GM19395 (cell line): ENCODE measurements at regions not wholly inside any gene's neighbourhood (a gene's known extent, or its start where the extent isn't known, plus 50 kb on each side); places are given as distances from the start of the nearest gene placed in this dataset.
"Not testable (repeated sequence)": the region's sequence is repeated elsewhere in the genome, so short reads cannot be mapped to it uniquely, and the experiment has no call there.

Source experiments
- ATAC-seq: cut with Tn5 transposase; IDR thresholded peaks from one replicate; pipeline ENCODE4 v1.9.1; 2021; ENCODE audit warnings: mild to moderate bottlenecking, moderate library complexity; ENCODE audit not compliant: unreplicated experiment

- no peak for ATAC-seq
These were observed 259.2 kb downstream of the MATN1 start for GRCh38 chr1:30464187-30464617.

DNA sequence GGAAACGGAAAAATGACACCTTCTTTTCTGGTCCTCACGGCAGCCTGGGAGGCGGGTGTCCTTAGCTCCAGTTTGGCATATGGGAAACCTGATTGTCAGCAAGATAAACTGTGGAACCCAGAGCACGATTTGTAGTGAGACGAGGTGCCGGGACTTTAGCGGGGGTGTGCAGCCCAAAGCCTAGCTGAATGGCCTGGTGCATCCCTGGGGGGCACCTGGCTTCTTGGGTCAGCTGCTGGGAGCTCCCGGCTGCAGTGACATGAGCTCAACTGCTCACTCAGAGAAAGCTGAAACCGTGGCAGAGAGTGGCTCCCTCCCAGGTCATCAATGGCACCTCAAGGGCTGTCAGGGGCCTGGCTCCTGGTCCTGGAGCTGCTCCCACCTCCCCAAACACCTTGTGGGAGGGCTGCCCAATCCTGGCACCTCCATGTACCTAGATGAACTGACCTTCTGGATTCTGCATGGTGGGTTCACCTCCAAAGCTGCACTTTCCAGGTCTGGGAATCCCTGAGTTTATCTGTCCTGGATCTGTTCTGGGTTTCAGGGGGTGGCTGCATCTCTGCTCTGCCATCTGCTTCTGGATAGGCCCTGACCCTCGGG lies 260.5 kb downstream of the MATN1 start:
- no peak for ATAC-seq

DNA sequence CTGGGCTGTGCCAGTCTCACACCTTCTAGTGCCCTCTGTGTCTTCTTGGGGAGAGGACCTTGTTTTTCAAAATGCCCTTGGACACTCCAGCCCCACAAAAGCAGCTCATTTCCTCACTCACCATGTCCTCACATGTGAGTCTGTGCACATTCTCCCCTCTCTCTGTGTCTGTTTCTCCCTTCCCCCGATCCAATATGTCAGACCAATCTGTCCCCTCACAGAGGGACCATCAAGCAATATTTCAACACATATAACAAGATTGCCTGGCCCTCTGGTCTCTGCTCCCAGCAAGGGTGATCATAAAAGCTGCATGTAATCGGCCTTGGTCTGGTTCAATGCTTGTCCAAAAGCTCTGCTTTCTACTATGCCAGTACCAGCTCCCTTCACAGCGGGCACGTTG lies 261.2 kb downstream of the MATN1 start:
- ATAC-seq: no peak

DNA sequence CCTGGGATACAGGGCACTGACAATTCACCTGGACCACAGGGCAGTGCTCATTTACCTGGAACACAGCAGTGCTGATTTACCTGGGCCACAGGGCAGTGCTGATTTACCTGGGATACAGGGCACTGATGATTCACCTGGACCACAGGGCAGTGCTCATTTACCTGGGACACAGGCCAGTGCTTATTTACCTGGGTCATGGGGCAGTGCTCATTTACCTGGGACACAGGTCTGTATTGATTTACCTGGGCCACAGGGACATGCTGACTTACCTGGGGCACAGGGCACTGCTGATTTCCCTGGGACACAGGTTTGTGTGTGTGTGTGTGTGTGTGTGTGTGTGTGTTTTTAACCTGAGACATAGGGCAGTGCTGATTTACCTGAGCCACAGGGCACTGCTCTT lies 261.7 kb downstream of the MATN1 start:
- no peak for ATAC-seq

DNA sequence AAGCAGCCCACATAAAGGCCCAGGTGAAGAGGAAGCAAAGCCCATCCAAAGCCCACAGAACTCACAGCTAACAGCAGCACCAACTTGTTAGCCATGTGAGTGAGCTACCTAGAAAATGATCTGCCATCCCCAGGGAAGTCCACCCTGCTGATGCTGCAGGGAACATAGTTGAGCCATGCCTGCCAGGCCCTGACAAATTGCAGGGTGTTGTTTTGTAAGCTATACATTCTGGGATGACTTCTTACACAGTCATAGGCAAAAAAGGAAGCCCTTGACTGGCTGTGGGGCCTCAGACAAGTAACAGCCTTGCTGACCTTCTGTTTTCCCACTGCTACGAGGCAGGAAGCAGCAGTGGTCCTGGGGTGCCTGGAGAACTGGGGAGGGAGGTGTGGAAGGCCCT lies 262.7 kb downstream of the MATN1 start:
- ATAC-seq: no peak

DNA sequence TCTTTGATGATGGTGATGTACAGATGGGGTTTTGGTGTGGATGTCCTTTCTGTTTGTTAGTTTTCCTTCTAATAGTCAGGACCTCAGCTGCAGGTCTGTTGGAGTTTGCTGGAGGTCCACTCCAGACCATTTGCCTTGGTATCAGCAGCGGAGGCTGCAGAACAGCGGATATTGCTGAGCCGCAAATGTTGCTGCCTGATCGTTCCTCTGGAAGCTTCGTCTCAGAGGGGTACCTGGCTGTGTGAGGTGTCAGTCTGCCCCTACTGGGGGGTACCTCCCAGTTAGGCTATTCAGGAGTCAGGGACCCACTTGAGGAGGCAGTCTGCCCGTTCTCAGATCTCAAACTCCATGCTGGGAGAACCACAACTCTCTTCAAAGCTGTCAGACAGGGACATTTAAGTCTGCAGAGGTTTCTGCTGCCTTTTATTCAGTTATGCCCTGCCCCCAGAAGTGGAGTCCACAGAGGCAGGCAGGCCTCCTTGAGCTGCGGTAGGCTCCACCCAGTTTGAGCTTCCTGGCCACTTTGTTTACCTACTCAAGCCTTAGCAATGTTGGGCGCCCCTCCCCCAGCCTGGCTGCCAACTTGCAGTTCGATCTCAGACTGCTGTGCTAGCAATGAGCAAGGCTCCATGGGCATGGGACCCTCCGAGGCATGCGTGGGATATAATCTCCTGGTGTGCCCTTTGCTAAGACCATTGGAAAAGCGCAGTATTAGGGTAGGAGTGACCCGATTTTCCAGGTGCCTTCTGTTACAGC lies 264.5 kb downstream of the MATN1 start:
- ATAC-seq: not testable (repeated sequence)

DNA sequence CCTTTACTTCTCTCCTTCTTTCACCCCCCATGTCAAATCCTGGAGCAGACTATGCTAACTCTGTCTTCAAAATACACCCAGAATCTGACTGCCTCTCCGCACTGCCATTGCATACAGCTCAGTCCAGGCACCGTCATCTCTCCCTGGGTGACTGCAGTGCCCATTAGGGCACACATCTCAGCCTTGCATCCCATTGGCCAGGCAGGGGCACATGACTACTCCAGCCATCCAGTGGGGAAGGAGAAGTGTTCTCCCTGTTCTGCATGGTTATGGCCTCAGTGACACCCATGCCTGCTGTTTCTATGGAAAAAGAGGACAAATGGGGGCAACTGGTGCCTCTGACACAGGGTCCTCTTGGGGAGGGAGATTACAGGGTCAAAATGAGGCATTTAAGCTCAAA lies 270.5 kb downstream of the MATN1 start:
- ATAC-seq: no peak

- ATAC-seq: no peak
These were observed 271.2 kb downstream of the MATN1 start for GRCh38 chr1:30452170-30452569.

GRCh38 chr1:30451532-30452125 lies 271.8 kb downstream of the MATN1 start:
- ATAC-seq: no peak

DNA sequence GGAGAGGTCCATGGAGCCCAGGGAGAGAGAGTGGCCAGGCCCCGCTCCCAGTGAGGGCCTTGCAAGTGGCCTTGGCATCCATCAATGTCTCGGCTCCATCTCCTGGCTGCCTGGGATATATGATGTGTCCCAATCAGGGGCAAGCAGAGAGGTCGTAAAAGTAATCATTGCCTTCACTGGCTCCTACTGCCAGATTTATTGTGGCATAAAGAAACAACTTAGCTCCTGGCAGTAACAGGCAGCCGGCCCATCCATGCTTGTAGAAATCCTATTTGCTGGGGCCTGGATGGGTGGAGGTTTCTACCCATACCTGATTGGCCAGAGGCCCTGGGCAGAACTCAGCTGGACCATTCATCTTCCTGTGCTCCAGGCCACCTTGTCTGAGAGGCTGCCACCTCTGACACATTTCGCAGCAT lies 272.6 kb downstream of the MATN1 start:
- no peak for ATAC-seq

- no peak for ATAC-seq
These were observed 273.1 kb downstream of the MATN1 start for GRCh38 chr1:30450148-30450817.

DNA sequence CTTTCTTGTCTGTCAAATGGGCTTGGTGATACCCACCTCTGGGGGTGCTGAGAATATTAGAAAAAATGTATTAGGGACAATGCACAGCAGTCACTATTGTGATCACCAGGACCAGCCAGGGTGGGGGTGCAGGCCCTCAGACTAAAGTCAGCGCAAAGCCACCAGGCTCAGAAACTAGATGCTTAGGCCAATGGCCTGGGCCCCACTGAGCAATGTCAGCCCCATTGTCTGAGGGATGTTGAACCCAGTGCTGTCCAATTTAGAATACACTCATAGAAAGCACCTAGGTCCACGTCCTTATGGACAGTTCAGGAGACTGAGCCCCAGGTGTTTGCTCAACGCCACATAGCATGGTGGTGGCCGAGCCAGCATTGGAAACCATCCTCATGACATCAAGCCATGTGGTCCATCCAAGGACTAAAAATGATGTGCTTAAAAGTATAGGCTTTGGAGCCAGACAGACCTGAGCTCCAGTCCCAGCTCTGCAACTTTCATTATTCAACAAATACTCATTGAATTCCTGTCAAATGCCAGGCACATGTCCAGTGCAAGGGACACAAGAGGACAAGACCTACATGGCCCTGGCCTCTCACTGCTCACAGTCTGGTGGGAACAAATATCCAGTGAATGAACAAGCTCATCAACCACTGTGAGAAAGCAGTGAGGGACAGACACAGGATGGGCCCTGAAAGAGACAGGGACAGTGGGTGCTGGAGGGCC lies 273.8 kb downstream of the MATN1 start:
- ATAC-seq: no peak

DNA sequence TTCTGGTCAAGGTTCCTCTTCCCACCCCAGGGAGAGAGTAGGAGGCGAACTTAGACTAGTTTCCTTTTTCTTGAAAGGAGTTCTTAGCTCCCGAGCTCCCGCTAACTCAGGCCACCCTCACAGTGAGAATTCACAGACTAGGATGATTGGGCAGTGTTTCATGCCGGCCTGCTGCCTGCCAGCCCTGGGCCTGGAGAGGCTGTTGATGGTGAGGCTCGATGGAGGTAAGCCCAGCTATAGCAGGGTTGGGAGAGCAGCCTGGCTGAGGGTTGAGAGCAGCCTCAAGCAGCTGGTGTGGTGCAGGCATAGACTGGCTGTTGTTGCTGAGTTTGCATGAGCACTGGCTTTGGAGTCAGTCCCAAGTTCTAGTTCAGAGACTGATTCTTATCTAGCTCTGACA lies 274.4 kb downstream of the MATN1 start:
- no peak for ATAC-seq

GRCh38 chr1:30447701-30448100 lies 275.7 kb downstream of the MATN1 start:
- no peak for ATAC-seq

GRCh38 chr1:30447080-30447479 lies 276.3 kb downstream of the MATN1 start:
- ATAC-seq: no peak

DNA sequence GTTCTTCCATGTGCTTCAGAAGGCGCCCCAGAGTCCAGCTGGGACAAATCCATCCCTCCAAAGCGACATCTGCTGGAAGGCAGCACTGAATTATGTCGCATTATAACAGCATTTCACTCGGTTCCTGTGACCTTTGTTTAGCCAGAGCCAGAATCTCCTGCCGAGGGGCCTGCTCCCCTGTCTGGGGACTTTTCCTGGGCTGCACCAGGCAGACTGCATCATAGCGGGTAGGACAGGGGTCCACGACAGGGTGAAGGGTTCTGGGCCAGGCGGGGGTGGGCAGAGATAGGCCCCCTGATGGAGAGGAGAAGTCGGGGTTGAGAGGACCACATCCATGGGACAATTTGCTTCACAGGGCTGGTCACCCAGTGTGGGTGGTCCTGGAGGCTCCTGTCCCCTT lies 276.9 kb downstream of the MATN1 start:
- ATAC-seq: no peak

DNA sequence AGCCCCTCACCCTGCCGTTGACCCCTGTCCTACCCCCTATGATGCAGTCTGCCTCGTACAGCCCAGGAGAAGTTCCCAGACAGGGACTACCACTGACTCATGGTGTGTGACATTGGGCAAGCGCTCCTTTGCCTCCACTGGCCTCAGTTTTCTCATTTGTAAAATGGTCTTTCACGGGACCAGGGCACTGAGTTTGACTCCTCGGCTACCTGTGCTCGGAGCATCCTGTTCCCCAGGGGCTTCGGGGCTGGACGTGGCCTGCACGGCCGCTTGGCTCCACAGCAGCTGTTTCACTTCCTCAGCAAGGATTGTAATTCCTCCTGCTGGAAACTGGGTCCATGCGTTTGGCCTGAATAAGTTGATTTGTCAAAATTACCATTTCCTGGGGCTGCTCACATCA lies 277.3 kb downstream of the MATN1 start:
- no peak for ATAC-seq

DNA sequence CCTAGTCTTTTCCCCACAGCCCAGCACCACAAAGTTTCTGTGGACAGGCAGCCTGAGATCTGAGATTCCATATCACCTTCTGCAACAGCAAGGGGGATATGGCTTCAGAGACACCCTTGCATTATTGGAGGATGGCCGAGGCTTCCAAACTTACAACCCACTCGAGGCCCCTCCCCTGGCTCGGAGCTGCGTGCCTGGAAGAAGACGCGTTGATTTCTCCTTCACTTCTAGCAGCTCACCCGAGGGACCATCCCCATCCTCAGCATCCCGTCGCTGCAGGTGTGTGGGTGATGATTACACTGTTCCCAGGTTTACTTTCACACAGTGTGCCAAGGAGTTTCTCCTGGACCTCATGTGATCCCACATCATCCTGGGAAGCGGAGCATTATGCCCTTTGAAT lies 277.9 kb downstream of the MATN1 start:
- ATAC-seq: no peak

GRCh38 chr1:30444850-30445249 lies 278.5 kb downstream of the MATN1 start:
- no peak for ATAC-seq

DNA sequence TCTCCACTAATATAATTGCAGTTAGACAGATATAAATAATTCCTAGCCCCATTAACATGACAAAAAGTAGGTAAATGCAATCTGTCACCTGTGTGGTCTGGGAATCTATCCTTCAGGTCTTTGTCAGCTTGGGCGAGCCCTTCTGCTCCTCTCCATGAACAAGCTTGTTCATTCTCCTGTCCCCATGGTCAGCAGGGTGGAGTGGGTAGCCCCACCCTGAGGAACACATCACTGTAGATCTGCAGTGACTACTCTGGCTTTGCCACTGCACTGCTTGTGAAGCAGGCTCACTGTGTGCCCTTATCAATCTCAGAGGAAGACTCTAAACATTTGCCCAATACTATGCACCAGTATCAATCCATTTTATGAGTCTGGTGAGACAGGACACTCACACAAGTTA lies 279.0 kb downstream of the MATN1 start:
- no peak for ATAC-seq

- not testable (repeated sequence) for ATAC-seq
These were observed 285.1 kb downstream of the MATN1 start for GRCh38 chr1:30438274-30438673.
